ENCODE measurements at regions not wholly inside any gene's neighbourhood (a gene's known extent, or its start where the extent isn't known, plus 50 kb on each side); places are given as distances from the start of the nearest gene placed in this dataset.

GRCh38 chr6:2414885-2415547 lies 169.6 kb upstream of the GMDS start:
- DNase-seq = no peak

- DNase-seq = no peak
These were observed 167.3 kb upstream of the GMDS start for GRCh38 chr6:2412731-2413130.

- no peak for DNase-seq
These were observed 165.4 kb upstream of the GMDS start for GRCh38 chr6:2410656-2411380.

GRCh38 chr6:2407525-2407924 lies 162.1 kb upstream of the GMDS start:
- no peak for DNase-seq

GRCh38 chr6:2404211-2404929 lies 159.0 kb upstream of the GMDS start:
- DNase-seq = no peak

- DNase-seq = no peak
These were observed 158.1 kb upstream of the GMDS start for GRCh38 chr6:2403546-2403945.

GRCh38 chr6:2396846-2397630 lies 151.6 kb upstream of the GMDS start:
- no peak for DNase-seq

- DNase-seq = no peak
These were observed 150.7 kb upstream of the GMDS start for GRCh38 chr6:2396042-2396657.

GRCh38 chr6:2388554-2389324 lies 143.3 kb upstream of the GMDS start:
- DNase-seq = no peak

GRCh38 chr6:2387445-2387844 lies 142.0 kb upstream of the GMDS start:
- DNase-seq = no peak

- DNase-seq = no peak
These were observed 140.1 kb upstream of the GMDS start for GRCh38 chr6:2385471-2385983.

- no peak for DNase-seq
These were observed 139.1 kb upstream of the GMDS start for GRCh38 chr6:2384528-2384927.

GRCh38 chr6:2381872-2382661 lies 136.7 kb upstream of the GMDS start:
- DNase-seq = no peak

- no peak for DNase-seq
These were observed 133.7 kb upstream of the GMDS start for GRCh38 chr6:2378891-2379652.

- no peak for DNase-seq
These were observed 132.7 kb upstream of the GMDS start for GRCh38 chr6:2378046-2378657.

GRCh38 chr6:2376429-2377355 lies 131.3 kb upstream of the GMDS start:
- no peak for DNase-seq

GRCh38 chr6:2375443-2375842 lies 130.0 kb upstream of the GMDS start:
- DNase-seq = no peak

- no peak for DNase-seq
These were observed 124.2 kb upstream of the GMDS start for GRCh38 chr6:2369606-2370005.

- DNase-seq = no peak
These were observed 117.8 kb upstream of the GMDS start for GRCh38 chr6:2363211-2363610.

All from NCI-H187 treated with DMSO at 0.1 percent for 48 hours (cell line).